ENCODE measurements at regions not wholly inside any gene's neighbourhood (a gene's known extent, or its start where the extent isn't known, plus 50 kb on each side); places are given as distances from the start of the nearest gene placed in this dataset.

- Histone ChIP-seq H3K4me1 (no peaks in the 10 kb centered on the region), H3K4me3 (no peak overlapping the region), H3K9me3 (no peaks in the 10 kb centered on the region), H3K27me3 (no peaks in the 10 kb centered on the region), H3K36me3 (no peaks in the 10 kb centered on the region), H3K27ac (no peak overlapping the region)
- DNase-seq: no peak
- no peak for TF ChIP-seq CTCF (IDR thresholded peaks at IDR 0.05)
- TF ChIP-seq POLR2A (IDR thresholded peaks at IDR 0.05): no peak
Measured at GRCh38 chr12:42807251-42807650, 217.7 kb upstream of the PRICKLE1 start.

GRCh38 chr12:42804928-42805327 lies 215.4 kb upstream of the PRICKLE1 start:
- Histone ChIP-seq H3K36me3 (no peaks in the 10 kb centered on the region), H3K27me3 (no peaks in the 10 kb centered on the region), H3K9me3 (no peaks in the 10 kb centered on the region), H3K4me1 (no peaks in the 10 kb centered on the region), H3K4me3 (no peak overlapping the region), H3K27ac (no peak overlapping the region)
- no peak for TF ChIP-seq POLR2A (IDR thresholded peaks at IDR 0.05)
- TF ChIP-seq CTCF (IDR thresholded peaks at IDR 0.05): no peak
- no peak for DNase-seq

GRCh38 chr12:42802785-42803189 lies 213.2 kb upstream of the PRICKLE1 start:
- H3K4me1 ChIP-seq: no peaks in the 10 kb centered on the region
- H3K36me3 ChIP-seq: no peaks in the 10 kb centered on the region
- H3K9me3 ChIP-seq: no peaks in the 10 kb centered on the region
- no peak overlapping the region for H3K27ac ChIP-seq
- H3K27me3 ChIP-seq: no peaks in the 10 kb centered on the region
- H3K4me3 ChIP-seq: no peak overlapping the region
- no peak for DNase-seq
- no peak for TF ChIP-seq CTCF (IDR thresholded peaks at IDR 0.05)
- TF ChIP-seq POLR2A (IDR thresholded peaks at IDR 0.05): no peak

GRCh38 chr12:42801271-42801670 lies 211.7 kb upstream of the PRICKLE1 start:
- no peaks in the 10 kb centered on the region for H3K27me3 ChIP-seq
- no peak overlapping the region for H3K4me3 ChIP-seq
- no peaks in the 10 kb centered on the region for H3K36me3 ChIP-seq
- DNase-seq: no peak
- TF ChIP-seq POLR2A (IDR thresholded peaks at IDR 0.05) (no peak), CTCF (IDR thresholded peaks at IDR 0.05) (no peak)
- H3K27ac ChIP-seq: no peak overlapping the region
- H3K4me1 ChIP-seq: no peaks in the 10 kb centered on the region
- H3K9me3 ChIP-seq: no peaks in the 10 kb centered on the region

GRCh38 chr12:42799966-42800365 lies 210.4 kb upstream of the PRICKLE1 start:
- no peaks in the 10 kb centered on the region for H3K36me3 ChIP-seq
- no peak overlapping the region for H3K27ac ChIP-seq
- TF ChIP-seq CTCF (IDR thresholded peaks at IDR 0.05): no peak
- no peak for TF ChIP-seq POLR2A (IDR thresholded peaks at IDR 0.05)
- DNase-seq: no peak
- H3K4me3 ChIP-seq: no peak overlapping the region
- H3K4me1 ChIP-seq: no peaks in the 10 kb centered on the region
- H3K9me3 ChIP-seq: no peaks in the 10 kb centered on the region
- H3K27me3 ChIP-seq: no peaks in the 10 kb centered on the region

GRCh38 chr12:42798811-42799438 lies 209.4 kb upstream of the PRICKLE1 start:
- DNase-seq: no peak
- Histone ChIP-seq H3K4me3 (no peak overlapping the region), H3K9me3 (no peaks in the 10 kb centered on the region), H3K27ac (no peak overlapping the region), H3K4me1 (no peaks in the 10 kb centered on the region), H3K27me3 (no peaks in the 10 kb centered on the region), H3K36me3 (no peaks in the 10 kb centered on the region)
- TF ChIP-seq CTCF (IDR thresholded peaks at IDR 0.05) (no peak), POLR2A (IDR thresholded peaks at IDR 0.05) (no peak)

Data from Peyer's patch (tissue), 4 donors.